HepG2 (cell line): ENCODE measurements at regions not wholly inside any gene's neighbourhood (a gene's known extent, or its start where the extent isn't known, plus 50 kb on each side); places are given as distances from the start of the nearest gene placed in this dataset.

ENCODE experiments used
- ATAC-seq: fragments of 200-7000 bp; cut with Tn5 transposase; 3 replicates; pipeline ENCODE4 v1.9.1; 2020; ENCODE audit warnings: mild to moderate bottlenecking, moderate library complexity
- BruUV-seq: library from RNA; stranded (reverse); fragments of 400-500 nt; replicated peaks from 2 replicates; lab custom pipeline; 2021; lab: Mats Ljungman, UMichigan
- CTCF ChIA-PET: fragments of 300-600 bp; formaldehyde crosslinking; extraction: SDS; loops from one replicate; lab custom pipeline; 2021; ENCODE audit warnings: low total read pairs, inconsistent platforms, low intra/inter-chr PET ratio; lab: Yijun Ruan, JAX
- POLR2A ChIA-PET: fragments of 350-600 bp; sonication (Branson Sonifier 250); formaldehyde crosslinking; loops from one replicate; lab custom pipeline; 2020; ENCODE audit warnings: antibody characterized with exemption, inconsistent platforms; lab: Yijun Ruan, JAX
- DNase-seq: peaks from one replicate; pipeline ENCODE4 v3.0.0-alpha.2; 2015; ENCODE audit warnings: low spot score
- FAIRE-seq: peaks from 3 replicates; lab custom pipeline; 2011; peaks lifted over from hg19 to GRCh38; lab: Jason Lieb, UNC
- H2AFZ ChIP-seq: one replicate; pipeline ENCODE4 v1.6.1; 2011; ENCODE audit warnings: low read length, inconsistent platforms
- H3K27ac ChIP-seq: fragments of 300-600 bp; 3 replicates; pipeline ENCODE4 v1.8.0; 2011; ENCODE audit warnings: mixed run types, mild to moderate bottlenecking, mixed read lengths, low read length, inconsistent platforms; ENCODE audit not compliant: insufficient read depth; ENCODE audit errors: extremely low read length
- H3K27me3 ChIP-seq, 2 experiments: fragments of 200-600 bp in 1 of 2; 2 replicates in 1 of 2; 3 replicates in 1 of 2; pipeline versions ENCODE4 v1.6.0 to v1.8.0; 2011; ENCODE audit warnings: low read length in 2 of 2, mild to moderate bottlenecking in 2 of 2, moderate library complexity in 2 of 2, inconsistent platforms in 1 of 2; ENCODE audit not compliant: insufficient read depth in 2 of 2, control insufficient read depth in 1 of 2
- H3K36me3 ChIP-seq, 2 experiments: fragments of 200-600 bp in 1 of 2; replicated peaks in 1 of 2; 2 replicates in 1 of 2; 3 replicates in 1 of 2; pipeline versions ENCODE4 v1.5.1 to v1.8.0; 2011; ENCODE audit warnings: low read length in 2 of 2, inconsistent platforms in 1 of 2; ENCODE audit not compliant: insufficient read depth in 2 of 2, control insufficient read depth in 1 of 2
- H3K4me1 ChIP-seq: 2 replicates; pipeline ENCODE4 v1.5.1; 2012; ENCODE audit warnings: low read length, inconsistent platforms; ENCODE audit not compliant: insufficient read depth
- H3K4me2 ChIP-seq: 2 replicates; pipeline ENCODE4 v1.6.0; 2011; ENCODE audit warnings: low read depth, low read length, inconsistent platforms
- H3K4me3 ChIP-seq, 3 experiments: fragments of 200-600 bp in 1 of 3; sonication (generic), shearing (Covaris generic) in 1 of 3; replicated peaks in 1 of 3; 2 replicates each; pipeline ENCODE4 v1.5.1; 2011 to 2016; ENCODE audit warnings: low read length in 3 of 3, inconsistent platforms in 2 of 3, low read depth in 2 of 3, mild to moderate bottlenecking in 2 of 3, control low read depth in 1 of 3, mixed read lengths in 1 of 3; ENCODE audit not compliant: insufficient read depth in 1 of 3
- H3K79me2 ChIP-seq: one replicate; pipeline ENCODE4 v1.6.1; 2011; ENCODE audit warnings: low read length, inconsistent platforms; ENCODE audit not compliant: insufficient read depth
- H3K9ac ChIP-seq: 2 replicates; pipeline ENCODE4 v1.6.0; 2011; ENCODE audit warnings: mild to moderate bottlenecking, low read depth, low read length, inconsistent platforms; ENCODE audit not compliant: insufficient read depth
- H3K9me3 ChIP-seq: 2 replicates; pipeline ENCODE4 v1.5.1; 2012; ENCODE audit warnings: mild to moderate bottlenecking, low read length
- H4K20me1 ChIP-seq: 2 replicates; pipeline ENCODE4 v1.6.0; 2011; ENCODE audit warnings: inconsistent platforms, mild to moderate bottlenecking, low read length, moderate library complexity; ENCODE audit not compliant: insufficient read depth
- ATF6 ChIP-seq: sonication (generic); formaldehyde crosslinking; conservative IDR thresholded peaks from 2 replicates; pipeline ENCODE4 v1.4.0; 2020; ENCODE audit warnings: missing genetic modification reagents
- CTCF ChIP-seq: sonication (generic); formaldehyde crosslinking; IDR thresholded peaks from 2 replicates; pipeline ENCODE4 v1.5.0; 2020; ENCODE audit warnings: mild to moderate bottlenecking, missing genetic modification reagents, moderate library complexity
- GFI1 ChIP-seq: sonication (generic); formaldehyde crosslinking; IDR thresholded peaks from 2 replicates; pipeline ENCODE4 v1.5.0; 2020; ENCODE audit warnings: missing genetic modification reagents, mild to moderate bottlenecking, borderline replicate concordance
- NR2F2 ChIP-seq: IDR thresholded peaks from 2 replicates; pipeline ENCODE4 v1.6.1; 2012; ENCODE audit warnings: low read depth, inconsistent platforms, borderline replicate concordance
- RBM22 ChIP-seq: fragments of 200-400 bp; formaldehyde crosslinking; optimal IDR thresholded peaks from 2 replicates; pipeline ENCODE3; 2017; ENCODE audit warnings: mild to moderate bottlenecking, low read length, moderate library complexity
- SOX13 ChIP-seq, 3 experiments: fragments of 450-650 bp in 1 of 3; sonication (generic) in 1 of 3; formaldehyde crosslinking in 1 of 3; IDR thresholded peaks in 2 of 3; conservative IDR thresholded peaks in 1 of 3; 2 replicates each; pipeline versions ENCODE4 v1.5.0 to v1.6.1; 2016 to 2020; ENCODE audit warnings: antibody characterized with exemption in 1 of 3, mild to moderate bottlenecking in 1 of 3, missing compliant biosample characterization in 1 of 3, missing genetic modification reagents in 1 of 3, moderate library complexity in 1 of 3
- SOX6 ChIP-seq, 2 experiments: fragments of 450-650 bp in 1 of 2; sonication (generic) in 1 of 2; formaldehyde crosslinking in 1 of 2; IDR thresholded peaks; 2 replicates each; pipeline versions ENCODE4 v1.4.0 to v1.6.1; 2017 to 2020; ENCODE audit warnings: antibody characterized with exemption in 1 of 2, mild to moderate bottlenecking in 1 of 2, missing genetic modification reagents in 1 of 2
- SRY ChIP-seq: sonication (generic); formaldehyde crosslinking; IDR thresholded peaks from 2 replicates; pipeline ENCODE4 v1.8.0; 2022; ENCODE audit warnings: mild to moderate bottlenecking, missing genetic modification reagents
- STAG1 ChIP-seq: sonication (generic); formaldehyde crosslinking; IDR thresholded peaks from 2 replicates; pipeline ENCODE4 v1.4.0; 2020; ENCODE audit warnings: missing genetic modification reagents
- SUZ12 ChIP-seq: fragments of 150-350 bp; IDR thresholded peaks from 2 replicates; pipeline ENCODE4 v1.6.1; 2014; ENCODE audit warnings: low read depth, low read length
- ZBTB42 ChIP-seq: sonication (generic); formaldehyde crosslinking; IDR thresholded peaks from 2 replicates; pipeline ENCODE4 v1.5.0; 2020; ENCODE audit warnings: mild to moderate bottlenecking, missing genetic modification reagents
- ZFY ChIP-seq: sonication (generic); formaldehyde crosslinking; IDR thresholded peaks from 2 replicates; pipeline ENCODE4 v1.4.0; 2020; ENCODE audit warnings: missing genetic modification reagents
- ZFYVE20 ChIP-seq: sonication (generic); formaldehyde crosslinking; IDR thresholded peaks from 2 replicates; pipeline ENCODE4 v1.8.0; 2023; ENCODE audit warnings: low read depth, mild to moderate bottlenecking, moderate library complexity, missing genetic modification reagents, borderline replicate concordance
- WGBS: methylation state at CpG from one replicate; pipeline ENCODE4 v1.1.6; 2017; ENCODE audit warnings: low lambda C conversion rate; 5-methylcytosine and 5-hydroxymethylcytosine counted together
- in situ Hi-C: cut with HindIII; loops from 2 replicates; pipeline ENCODE4 v1.10.0; 2017; ENCODE audit warnings: low pct_unique_long_range_greater_than_20kb; ENCODE audit not compliant: extremely low pct_ligation_motif_present
- intact Hi-C: fragments of 100-400 bp; cut with micrococcal nuclease; formaldehyde crosslinking; loops from one replicate; pipeline ENCODE4 v1.10.0; 2022; ENCODE audit not compliant: unreplicated experiment

GRCh38 chrX:43564953-43565352 is 91.1 kb upstream of the MAOA start:
- CTCF ChIA-PET = no interaction called here
- peak; percentile 18; the same call in 1 of the 2 replicates for TF ChIP-seq CTCF
- peak; percentile 42 for TF ChIP-seq STAG1 (CRISPR knock-in tag)
- TF ChIP-seq NR2F2 = no peak
- no peak for TF ChIP-seq ATF6 (CRISPR knock-in tag)
- no peak for TF ChIP-seq ZBTB42 (CRISPR knock-in tag)
- Histone ChIP-seq H3K27me3 (no peaks in the 10 kb centered on the region), H3K79me2 (no peaks in the 10 kb centered on the region), H3K36me3 (no peaks in the 10 kb centered on the region), H4K20me1 (no peaks in the 10 kb centered on the region), H3K27ac (no peak overlapping the region), H3K4me3 (no peak overlapping the region), H3K9me3 (no peaks in the 10 kb centered on the region), H2AFZ (no peak overlapping the region), H3K4me2 (no peak overlapping the region), H3K4me1 (no peaks in the 10 kb centered on the region), H3K9ac (no peak overlapping the region)
- DNase-seq (no peak), FAIRE-seq (peak; percentile 34), ATAC-seq (no peak)
- in situ Hi-C loops = loop anchor here (5.0 to 25.0 kb wide), 2 partner anchors 182 to 372 kb away; no protein-coding TSS in a partner anchor
- BruUV-seq = no TSS peak
- POLR2A ChIA-PET = no interaction called here
- 63% methylated on average over 2 of the region's 2 CpGs for WGBS
- intact Hi-C loops = no loop called here

GRCh38 chrX:43566170-43566569 is 89.9 kb upstream of the MAOA start:
- Histone ChIP-seq H3K4me3 (no peak overlapping the region), H3K4me2 (no peak overlapping the region), H3K79me2 (no peaks in the 10 kb centered on the region), H4K20me1 (no peaks in the 10 kb centered on the region), H3K27ac (no peak overlapping the region), H3K4me1 (no peaks in the 10 kb centered on the region), H3K36me3 (no peaks in the 10 kb centered on the region), H3K9ac (no peak overlapping the region), H2AFZ (no peak overlapping the region), H3K9me3 (no peaks in the 10 kb centered on the region), H3K27me3 (no peaks in the 10 kb centered on the region)
- no peak for TF ChIP-seq SUZ12
- no peak for TF ChIP-seq SOX6 (IDR thresholded peaks at IDR 0.05)
- no peak for TF ChIP-seq SOX6 (CRISPR knock-in tag; IDR thresholded peaks at IDR 0.05)
- TF ChIP-seq GFI1 (CRISPR knock-in tag) = no peak
- TF ChIP-seq SRY = no peak
- TF ChIP-seq RBM22 = no peak
- TF ChIP-seq ZFYVE20 = no peak
- TF ChIP-seq SOX13 (IDR thresholded peaks at IDR 0.05) = no peak
- TF ChIP-seq SOX13 (CRISPR knock-in tag; conservative IDR thresholded peaks at IDR 0.05 in 1 of 2, IDR thresholded peaks at IDR 0.05 in 1 of 2) = no peak
- no peak for TF ChIP-seq ZFY
- in situ Hi-C loops = loop anchor here (25.0 kb wide), 1 partner anchor 371 kb away; no protein-coding TSS in a partner anchor
- no TSS peak for BruUV-seq
- DNase-seq (no peak), FAIRE-seq (no peak), ATAC-seq (no peak)
- intact Hi-C loops = no loop called here
- POLR2A ChIA-PET = no interaction called here
- CTCF ChIA-PET = no interaction called here
